WTC11 (cell line): ENCODE measurements at regions not wholly inside any gene's neighbourhood (a gene's known extent, or its start where the extent isn't known, plus 50 kb on each side); places are given as distances from the start of the nearest gene placed in this dataset.
A peak's percentile ranks its signal among the peaks of the same experiment; 100 is the strongest.

ENCODE experiments used
- ATAC-seq: fragments of 200-7000 bp; cut with Tn5 transposase; 2 replicates; pipeline ENCODE4 v1.10.0; 2021; ENCODE audit warnings: mild to moderate bottlenecking, moderate library complexity
- CTCF ChIA-PET: fragments of 300-600 bp; sonication (Branson Sonifier 250); formaldehyde crosslinking; loops from one replicate; lab custom pipeline; 2021; ENCODE audit warnings: antibody characterized with exemption; lab: Charles Lee
- POLR2A ChIA-PET: fragments of 350-600 bp; sonication (Branson Sonifier 250); formaldehyde crosslinking; loops from one replicate; lab custom pipeline; 2021; ENCODE audit warnings: antibody characterized with exemption; lab: Charles Lee
- DNase-seq: peaks from one replicate; pipeline ENCODE4 v3.0.0; 2021; ENCODE audit warnings: low spot score
- H3K27ac Mint-ChIP-seq: 2 replicates; pipeline ENCODE4 v1.8.0; 2021; ENCODE audit warnings: mixed read lengths
- H3K27me3 Mint-ChIP-seq: 2 replicates; pipeline ENCODE4 v1.8.0; 2021; ENCODE audit warnings: low read depth, mild to moderate bottlenecking, moderate library complexity, mixed read lengths
- H3K36me3 Mint-ChIP-seq: 2 replicates; pipeline ENCODE4 v1.8.0; 2021; ENCODE audit warnings: mixed read lengths
- H3K4me1 Mint-ChIP-seq: 2 replicates; pipeline ENCODE4 v1.8.0; 2022; ENCODE audit warnings: mixed read lengths
- H3K4me3 Mint-ChIP-seq: 2 replicates; pipeline ENCODE4 v1.8.0; 2021; ENCODE audit warnings: mild to moderate bottlenecking, moderate library complexity, mixed read lengths
- H3K9me3 Mint-ChIP-seq: 2 replicates; pipeline ENCODE4 v1.8.0; 2021; ENCODE audit warnings: mixed read lengths
- CREB1 ChIP-seq: sonication (generic); formaldehyde crosslinking; IDR thresholded peaks from 2 replicates; pipeline ENCODE4 v1.8.0; 2023; ENCODE audit warnings: mild to moderate bottlenecking, missing genetic modification reagents
- HMGA2 ChIP-seq: fragments of 250-450 bp; sonication (Bioruptor Pico); IDR thresholded peaks from 2 replicates; pipeline ENCODE4 v1.4.0; 2021; ENCODE audit warnings: mild to moderate bottlenecking, moderate library complexity
- NFE2L1 ChIP-seq: sonication (generic); formaldehyde crosslinking; IDR thresholded peaks from 2 replicates; pipeline ENCODE4 v1.8.1; 2023; ENCODE audit warnings: missing genetic modification reagents
- OVOL2 ChIP-seq: fragments of 250-450 bp; sonication (Bioruptor Pico); IDR thresholded peaks from 2 replicates; pipeline ENCODE4 v1.9.0; 2021; ENCODE audit warnings: mild to moderate bottlenecking, borderline replicate concordance
- SMAD4 ChIP-seq: sonication (generic); formaldehyde crosslinking; IDR thresholded peaks from 2 replicates; pipeline ENCODE4 v1.8.0; 2022; ENCODE audit warnings: mild to moderate bottlenecking, missing genetic modification reagents
- SP1 ChIP-seq: sonication (generic); formaldehyde crosslinking; conservative IDR thresholded peaks from 2 replicates; pipeline ENCODE4 v1.8.1; 2022; ENCODE audit warnings: missing genetic modification reagents
- ZNF121 ChIP-seq: sonication (generic); formaldehyde crosslinking; IDR thresholded peaks from 2 replicates; pipeline ENCODE4 v1.8.0; 2023; ENCODE audit warnings: missing genetic modification reagents
- ZNF219 ChIP-seq: sonication (generic); formaldehyde crosslinking; IDR thresholded peaks from 2 replicates; pipeline ENCODE4 v1.8.0; 2023; ENCODE audit warnings: missing genetic modification reagents, mild to moderate bottlenecking, borderline replicate concordance
- ZNF423 ChIP-seq: fragments of 250-450 bp; sonication (Bioruptor Pico); IDR thresholded peaks from 2 replicates; pipeline ENCODE4 v2.1.2; 2022; ENCODE audit warnings: mild to moderate bottlenecking, moderate library complexity
- TF ChIP-seq, protein P1 (sequence below): sonication (generic); formaldehyde crosslinking; IDR thresholded peaks from 2 replicates; pipeline ENCODE4 v1.8.1; 2023; ENCODE audit warnings: mild to moderate bottlenecking, missing genetic modification reagents, borderline replicate concordance
- TF ChIP-seq, protein P2 (sequence below): sonication (generic); formaldehyde crosslinking; IDR thresholded peaks from 2 replicates; pipeline ENCODE4 v1.8.1; 2022; ENCODE audit warnings: missing genetic modification reagents, borderline replicate concordance
- TF ChIP-seq, protein P3 (sequence below): sonication (generic); formaldehyde crosslinking; conservative IDR thresholded peaks from 2 replicates; pipeline ENCODE4 v1.8.1; 2023; ENCODE audit warnings: mild to moderate bottlenecking, low read depth, missing genetic modification reagents, moderate library complexity
- TF ChIP-seq, protein P4 (sequence below): sonication (generic); formaldehyde crosslinking; IDR thresholded peaks from 2 replicates; pipeline ENCODE4 v1.8.0; 2023; ENCODE audit warnings: missing genetic modification reagents, mild to moderate bottlenecking, borderline replicate concordance
- TF ChIP-seq, protein P5 (sequence below): sonication (generic); formaldehyde crosslinking; IDR thresholded peaks from 2 replicates; pipeline ENCODE4 v1.8.0; 2023; ENCODE audit warnings: mild to moderate bottlenecking, missing genetic modification reagents
- TF ChIP-seq, protein P6 (sequence below): sonication (generic); formaldehyde crosslinking; IDR thresholded peaks from 2 replicates; pipeline ENCODE4 v1.8.0; 2022; ENCODE audit warnings: mild to moderate bottlenecking, missing genetic modification reagents

DNA sequence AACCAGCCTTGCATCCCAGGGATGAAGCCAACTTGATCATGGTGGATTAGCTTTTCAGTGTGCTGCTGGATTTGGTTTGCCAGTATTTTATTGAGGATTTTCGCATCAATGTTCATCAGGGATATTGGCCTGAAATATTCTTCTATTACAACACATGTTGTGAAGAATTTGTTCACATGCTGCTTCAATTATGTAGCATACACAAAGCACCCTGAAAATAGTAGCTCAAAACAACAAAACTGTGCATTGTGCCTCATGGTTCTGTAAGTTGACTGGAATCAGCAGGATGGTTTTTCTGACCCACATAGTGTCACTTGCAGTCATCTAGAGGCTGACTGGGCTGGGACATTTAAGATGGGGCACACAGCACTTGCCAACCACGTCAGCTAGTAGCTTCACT is 193.9 kb downstream of the SYK start (continued):
- TF ChIP-seq, protein P1, sequence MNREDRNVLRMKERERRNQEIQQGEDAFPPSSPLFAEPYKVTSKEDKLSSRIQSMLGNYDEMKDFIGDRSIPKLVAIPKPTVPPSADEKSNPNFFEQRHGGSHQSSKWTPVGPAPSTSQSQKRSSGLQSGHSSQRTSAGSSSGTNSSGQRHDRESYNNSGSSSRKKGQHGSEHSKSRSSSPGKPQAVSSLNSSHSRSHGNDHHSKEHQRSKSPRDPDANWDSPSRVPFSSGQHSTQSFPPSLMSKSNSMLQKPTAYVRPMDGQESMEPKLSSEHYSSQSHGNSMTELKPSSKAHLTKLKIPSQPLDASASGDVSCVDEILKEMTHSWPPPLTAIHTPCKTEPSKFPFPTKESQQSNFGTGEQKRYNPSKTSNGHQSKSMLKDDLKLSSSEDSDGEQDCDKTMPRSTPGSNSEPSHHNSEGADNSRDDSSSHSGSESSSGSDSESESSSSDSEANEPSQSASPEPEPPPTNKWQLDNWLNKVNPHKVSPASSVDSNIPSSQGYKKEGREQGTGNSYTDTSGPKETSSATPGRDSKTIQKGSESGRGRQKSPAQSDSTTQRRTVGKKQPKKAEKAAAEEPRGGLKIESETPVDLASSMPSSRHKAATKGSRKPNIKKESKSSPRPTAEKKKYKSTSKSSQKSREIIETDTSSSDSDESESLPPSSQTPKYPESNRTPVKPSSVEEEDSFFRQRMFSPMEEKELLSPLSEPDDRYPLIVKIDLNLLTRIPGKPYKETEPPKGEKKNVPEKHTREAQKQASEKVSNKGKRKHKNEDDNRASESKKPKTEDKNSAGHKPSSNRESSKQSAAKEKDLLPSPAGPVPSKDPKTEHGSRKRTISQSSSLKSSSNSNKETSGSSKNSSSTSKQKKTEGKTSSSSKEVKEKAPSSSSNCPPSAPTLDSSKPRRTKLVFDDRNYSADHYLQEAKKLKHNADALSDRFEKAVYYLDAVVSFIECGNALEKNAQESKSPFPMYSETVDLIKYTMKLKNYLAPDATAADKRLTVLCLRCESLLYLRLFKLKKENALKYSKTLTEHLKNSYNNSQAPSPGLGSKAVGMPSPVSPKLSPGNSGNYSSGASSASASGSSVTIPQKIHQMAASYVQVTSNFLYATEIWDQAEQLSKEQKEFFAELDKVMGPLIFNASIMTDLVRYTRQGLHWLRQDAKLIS (CRISPR knock-in tag) = no peak
- no peak for TF ChIP-seq ZNF121 (CRISPR knock-in tag)
- TF ChIP-seq, protein P2, sequence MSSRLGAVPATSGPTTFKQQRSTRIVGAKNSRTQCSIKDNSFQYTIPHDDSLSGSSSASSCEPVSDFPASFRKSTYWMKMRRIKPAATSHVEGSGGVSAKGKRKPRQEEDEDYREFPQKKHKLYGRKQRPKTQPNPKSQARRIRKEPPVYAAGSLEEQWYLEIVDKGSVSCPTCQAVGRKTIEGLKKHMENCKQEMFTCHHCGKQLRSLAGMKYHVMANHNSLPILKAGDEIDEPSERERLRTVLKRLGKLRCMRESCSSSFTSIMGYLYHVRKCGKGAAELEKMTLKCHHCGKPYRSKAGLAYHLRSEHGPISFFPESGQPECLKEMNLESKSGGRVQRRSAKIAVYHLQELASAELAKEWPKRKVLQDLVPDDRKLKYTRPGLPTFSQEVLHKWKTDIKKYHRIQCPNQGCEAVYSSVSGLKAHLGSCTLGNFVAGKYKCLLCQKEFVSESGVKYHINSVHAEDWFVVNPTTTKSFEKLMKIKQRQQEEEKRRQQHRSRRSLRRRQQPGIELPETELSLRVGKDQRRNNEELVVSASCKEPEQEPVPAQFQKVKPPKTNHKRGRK (CRISPR knock-in tag) = no peak

DNA sequence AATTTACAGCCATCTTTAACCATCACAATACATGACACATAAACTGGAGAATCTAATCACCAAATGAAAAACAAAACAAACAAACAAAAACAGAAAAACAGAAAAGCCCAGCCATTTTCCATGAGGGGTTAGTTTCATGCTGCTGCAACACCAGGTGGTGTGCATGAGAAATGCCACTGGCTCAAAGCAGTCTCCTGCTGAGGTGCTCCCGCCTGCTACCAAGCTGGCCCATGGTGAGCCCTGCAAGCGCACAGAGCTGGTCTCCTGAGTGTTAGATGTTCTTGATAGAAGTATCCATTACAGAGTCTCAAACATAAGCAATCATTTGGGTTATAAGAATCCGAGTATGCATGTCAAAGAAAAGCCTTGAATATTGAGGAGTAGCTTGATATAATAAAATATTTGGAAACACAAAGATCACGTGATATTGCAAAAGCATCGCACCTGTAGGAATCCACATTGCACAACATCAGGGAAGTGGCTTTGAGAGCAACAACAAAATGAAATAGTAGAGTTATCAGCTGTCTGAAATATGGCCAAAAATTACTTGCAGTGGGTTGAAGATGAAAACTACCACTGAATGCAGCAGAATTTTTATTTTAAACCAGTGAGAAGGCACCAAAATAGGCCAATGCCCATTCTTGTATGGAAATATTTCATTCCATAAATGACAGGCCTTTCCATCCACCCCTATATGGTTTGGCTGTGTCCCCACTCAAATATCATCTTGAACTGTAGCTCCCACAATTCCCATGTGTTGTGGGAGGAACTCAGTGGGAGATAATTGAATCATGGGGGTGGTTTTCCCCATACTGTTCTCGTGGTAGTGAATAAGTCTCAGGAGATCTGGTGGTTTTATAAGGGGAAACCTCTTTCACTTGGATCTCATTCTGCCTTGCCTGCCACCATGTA is 194.8 kb downstream of the SYK start:
- ATAC-seq (peak; percentile 38; the same call in 1 of the 2 replicates), DNase-seq (no peak)
- TF ChIP-seq SMAD4 (no peak), CREB1 (CRISPR knock-in tag) (no peak), ZNF219 (CRISPR knock-in tag) (no peak), NFE2L1 (CRISPR knock-in tag) (no peak), ZNF423 (peak; percentile 61; the same call in 1 of the 2 replicates), OVOL2 (no peak), HMGA2 (CRISPR knock-in tag) (no peak)
- TF ChIP-seq, protein P3, sequence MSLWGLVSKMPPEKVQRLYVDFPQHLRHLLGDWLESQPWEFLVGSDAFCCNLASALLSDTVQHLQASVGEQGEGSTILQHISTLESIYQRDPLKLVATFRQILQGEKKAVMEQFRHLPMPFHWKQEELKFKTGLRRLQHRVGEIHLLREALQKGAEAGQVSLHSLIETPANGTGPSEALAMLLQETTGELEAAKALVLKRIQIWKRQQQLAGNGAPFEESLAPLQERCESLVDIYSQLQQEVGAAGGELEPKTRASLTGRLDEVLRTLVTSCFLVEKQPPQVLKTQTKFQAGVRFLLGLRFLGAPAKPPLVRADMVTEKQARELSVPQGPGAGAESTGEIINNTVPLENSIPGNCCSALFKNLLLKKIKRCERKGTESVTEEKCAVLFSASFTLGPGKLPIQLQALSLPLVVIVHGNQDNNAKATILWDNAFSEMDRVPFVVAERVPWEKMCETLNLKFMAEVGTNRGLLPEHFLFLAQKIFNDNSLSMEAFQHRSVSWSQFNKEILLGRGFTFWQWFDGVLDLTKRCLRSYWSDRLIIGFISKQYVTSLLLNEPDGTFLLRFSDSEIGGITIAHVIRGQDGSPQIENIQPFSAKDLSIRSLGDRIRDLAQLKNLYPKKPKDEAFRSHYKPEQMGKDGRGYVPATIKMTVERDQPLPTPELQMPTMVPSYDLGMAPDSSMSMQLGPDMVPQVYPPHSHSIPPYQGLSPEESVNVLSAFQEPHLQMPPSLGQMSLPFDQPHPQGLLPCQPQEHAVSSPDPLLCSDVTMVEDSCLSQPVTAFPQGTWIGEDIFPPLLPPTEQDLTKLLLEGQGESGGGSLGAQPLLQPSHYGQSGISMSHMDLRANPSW (CRISPR knock-in tag) = no peak
- ChIA-PET POLR2A (no interaction called here), CTCF (no interaction called here)
- H3K4me3 Mint-ChIP-seq = no peak overlapping the region
- peaks cover 29% of the 10 kb centered on the region for H3K9me3 Mint-ChIP-seq
- H3K27me3 Mint-ChIP-seq = no peaks in the 10 kb centered on the region
- 0 out of 2 replicates have a peak overlapping the region, but pooled peaks have one; percentile 15 for H3K27ac Mint-ChIP-seq
- H3K4me1 Mint-ChIP-seq = peaks cover 8% of the 10 kb centered on the region
- peaks cover 4% of the 10 kb centered on the region for H3K36me3 Mint-ChIP-seq

DNA sequence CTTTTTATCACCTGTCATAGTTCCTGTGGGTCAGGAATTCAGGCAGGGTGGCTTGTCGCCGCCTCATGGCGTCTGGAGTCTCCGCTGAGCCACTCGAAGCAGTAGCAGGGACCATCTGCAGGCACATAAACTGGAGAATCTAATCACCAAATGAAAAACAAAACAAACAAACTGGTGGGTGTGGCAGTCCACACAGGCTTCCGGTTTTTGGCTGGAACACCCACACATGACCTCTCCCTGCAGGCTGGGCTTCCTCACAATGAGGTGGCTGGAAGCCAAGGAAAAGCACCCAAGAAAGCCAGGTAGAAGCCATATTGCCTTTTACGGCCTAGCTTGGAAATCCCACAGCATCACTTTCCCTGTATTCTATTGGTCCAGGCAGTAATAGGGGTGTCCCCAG is 197.0 kb downstream of the SYK start:
- ChIA-PET POLR2A (no interaction called here), CTCF (no interaction called here)
- peaks cover 32% of the 10 kb centered on the region for H3K9me3 Mint-ChIP-seq
- no peak overlapping the region for H3K27ac Mint-ChIP-seq
- H3K36me3 Mint-ChIP-seq = peaks cover 14% of the 10 kb centered on the region
- no peak for DNase-seq
- H3K4me3 Mint-ChIP-seq = no peak overlapping the region
- no peak for ATAC-seq
- H3K4me1 Mint-ChIP-seq = peaks cover 8% of the 10 kb centered on the region
- no peaks in the 10 kb centered on the region for H3K27me3 Mint-ChIP-seq
- TF ChIP-seq, protein P4, sequence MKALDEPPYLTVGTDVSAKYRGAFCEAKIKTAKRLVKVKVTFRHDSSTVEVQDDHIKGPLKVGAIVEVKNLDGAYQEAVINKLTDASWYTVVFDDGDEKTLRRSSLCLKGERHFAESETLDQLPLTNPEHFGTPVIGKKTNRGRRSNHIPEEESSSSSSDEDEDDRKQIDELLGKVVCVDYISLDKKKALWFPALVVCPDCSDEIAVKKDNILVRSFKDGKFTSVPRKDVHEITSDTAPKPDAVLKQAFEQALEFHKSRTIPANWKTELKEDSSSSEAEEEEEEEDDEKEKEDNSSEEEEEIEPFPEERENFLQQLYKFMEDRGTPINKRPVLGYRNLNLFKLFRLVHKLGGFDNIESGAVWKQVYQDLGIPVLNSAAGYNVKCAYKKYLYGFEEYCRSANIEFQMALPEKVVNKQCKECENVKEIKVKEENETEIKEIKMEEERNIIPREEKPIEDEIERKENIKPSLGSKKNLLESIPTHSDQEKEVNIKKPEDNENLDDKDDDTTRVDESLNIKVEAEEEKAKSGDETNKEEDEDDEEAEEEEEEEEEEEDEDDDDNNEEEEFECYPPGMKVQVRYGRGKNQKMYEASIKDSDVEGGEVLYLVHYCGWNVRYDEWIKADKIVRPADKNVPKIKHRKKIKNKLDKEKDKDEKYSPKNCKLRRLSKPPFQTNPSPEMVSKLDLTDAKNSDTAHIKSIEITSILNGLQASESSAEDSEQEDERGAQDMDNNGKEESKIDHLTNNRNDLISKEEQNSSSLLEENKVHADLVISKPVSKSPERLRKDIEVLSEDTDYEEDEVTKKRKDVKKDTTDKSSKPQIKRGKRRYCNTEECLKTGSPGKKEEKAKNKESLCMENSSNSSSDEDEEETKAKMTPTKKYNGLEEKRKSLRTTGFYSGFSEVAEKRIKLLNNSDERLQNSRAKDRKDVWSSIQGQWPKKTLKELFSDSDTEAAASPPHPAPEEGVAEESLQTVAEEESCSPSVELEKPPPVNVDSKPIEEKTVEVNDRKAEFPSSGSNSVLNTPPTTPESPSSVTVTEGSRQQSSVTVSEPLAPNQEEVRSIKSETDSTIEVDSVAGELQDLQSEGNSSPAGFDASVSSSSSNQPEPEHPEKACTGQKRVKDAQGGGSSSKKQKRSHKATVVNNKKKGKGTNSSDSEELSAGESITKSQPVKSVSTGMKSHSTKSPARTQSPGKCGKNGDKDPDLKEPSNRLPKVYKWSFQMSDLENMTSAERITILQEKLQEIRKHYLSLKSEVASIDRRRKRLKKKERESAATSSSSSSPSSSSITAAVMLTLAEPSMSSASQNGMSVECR (CRISPR knock-in tag) = no peak
- TF ChIP-seq, protein P5, sequence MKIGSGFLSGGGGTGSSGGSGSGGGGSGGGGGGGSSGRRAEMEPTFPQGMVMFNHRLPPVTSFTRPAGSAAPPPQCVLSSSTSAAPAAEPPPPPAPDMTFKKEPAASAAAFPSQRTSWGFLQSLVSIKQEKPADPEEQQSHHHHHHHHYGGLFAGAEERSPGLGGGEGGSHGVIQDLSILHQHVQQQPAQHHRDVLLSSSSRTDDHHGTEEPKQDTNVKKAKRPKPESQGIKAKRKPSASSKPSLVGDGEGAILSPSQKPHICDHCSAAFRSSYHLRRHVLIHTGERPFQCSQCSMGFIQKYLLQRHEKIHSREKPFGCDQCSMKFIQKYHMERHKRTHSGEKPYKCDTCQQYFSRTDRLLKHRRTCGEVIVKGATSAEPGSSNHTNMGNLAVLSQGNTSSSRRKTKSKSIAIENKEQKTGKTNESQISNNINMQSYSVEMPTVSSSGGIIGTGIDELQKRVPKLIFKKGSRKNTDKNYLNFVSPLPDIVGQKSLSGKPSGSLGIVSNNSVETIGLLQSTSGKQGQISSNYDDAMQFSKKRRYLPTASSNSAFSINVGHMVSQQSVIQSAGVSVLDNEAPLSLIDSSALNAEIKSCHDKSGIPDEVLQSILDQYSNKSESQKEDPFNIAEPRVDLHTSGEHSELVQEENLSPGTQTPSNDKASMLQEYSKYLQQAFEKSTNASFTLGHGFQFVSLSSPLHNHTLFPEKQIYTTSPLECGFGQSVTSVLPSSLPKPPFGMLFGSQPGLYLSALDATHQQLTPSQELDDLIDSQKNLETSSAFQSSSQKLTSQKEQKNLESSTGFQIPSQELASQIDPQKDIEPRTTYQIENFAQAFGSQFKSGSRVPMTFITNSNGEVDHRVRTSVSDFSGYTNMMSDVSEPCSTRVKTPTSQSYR (CRISPR knock-in tag) = no peak
- TF ChIP-seq SP1 (CRISPR knock-in tag) = no peak
- TF ChIP-seq, protein P6, sequence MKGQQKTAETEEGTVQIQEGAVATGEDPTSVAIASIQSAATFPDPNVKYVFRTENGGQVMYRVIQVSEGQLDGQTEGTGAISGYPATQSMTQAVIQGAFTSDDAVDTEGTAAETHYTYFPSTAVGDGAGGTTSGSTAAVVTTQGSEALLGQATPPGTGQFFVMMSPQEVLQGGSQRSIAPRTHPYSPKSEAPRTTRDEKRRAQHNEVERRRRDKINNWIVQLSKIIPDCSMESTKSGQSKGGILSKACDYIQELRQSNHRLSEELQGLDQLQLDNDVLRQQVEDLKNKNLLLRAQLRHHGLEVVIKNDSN (CRISPR knock-in tag) = no peak
